Stimulated activated CD8-positive, alpha-beta memory T cell treated with anti-CD3 and anti-CD28 coated beads, Interleukin-4, amount 100 ng/mL, for 24 hours (primary cell): ENCODE measurements at regions not wholly inside any gene's neighbourhood (a gene's known extent, or its start where the extent isn't known, plus 50 kb on each side); places are given as distances from the start of the nearest gene placed in this dataset.

Experiments
- DNase-seq: peaks from one replicate; pipeline ENCODE4 v3.0.0-alpha.2; 2020; ENCODE audit warnings: low read depth

DNA sequence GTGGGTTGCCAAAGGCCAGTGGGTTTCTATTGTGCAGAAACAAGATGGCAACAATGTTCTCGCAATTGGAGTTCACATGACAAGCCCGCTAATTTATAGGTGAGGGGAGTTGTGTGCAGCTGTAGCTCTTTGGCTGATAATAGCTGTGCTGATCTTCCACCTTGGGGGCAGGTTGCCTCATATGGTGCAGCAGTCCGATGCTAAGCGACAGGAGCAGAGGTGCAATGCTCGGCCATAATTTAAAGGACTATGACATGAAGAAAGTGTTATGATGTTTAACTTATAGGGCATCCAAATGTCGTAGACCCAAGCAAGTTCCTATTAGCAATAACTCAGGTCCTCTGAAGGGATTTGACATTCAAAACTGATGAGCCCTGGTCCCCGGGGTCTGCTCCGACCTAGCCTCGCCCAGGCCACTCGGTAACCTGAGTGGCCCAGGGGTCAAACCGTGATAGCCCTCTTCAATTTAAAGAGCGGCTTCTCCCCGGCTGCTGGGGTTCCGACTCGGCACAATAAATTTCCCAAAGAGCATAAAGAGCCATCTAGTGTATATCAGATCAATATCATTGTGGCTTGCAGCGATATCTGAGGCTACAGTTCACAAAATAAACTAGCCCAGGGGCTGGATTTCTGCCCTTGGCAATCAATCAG lies 724.0 kb downstream of the IRX1 start:
- DNase-seq, result no peak

DNA sequence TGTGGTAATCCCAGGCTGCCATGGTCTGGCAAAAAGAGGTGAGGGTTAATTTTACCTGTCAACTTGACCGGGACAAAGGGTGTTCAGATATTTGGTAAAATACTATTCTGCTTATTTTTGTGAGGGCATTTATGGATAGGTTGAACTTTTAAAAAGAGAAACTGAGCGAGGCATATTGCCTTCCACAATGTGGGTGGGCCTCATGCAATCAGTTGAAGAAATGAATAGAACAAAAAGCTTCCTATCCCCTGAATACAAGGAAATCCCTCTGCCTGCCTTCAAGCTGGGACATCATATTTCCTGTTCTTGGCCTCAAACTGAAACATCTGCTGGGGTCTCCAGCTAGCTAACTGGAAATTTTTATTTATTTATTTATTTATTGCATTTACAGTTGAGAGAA lies 734.7 kb downstream of the IRX1 start:
- DNase-seq, result no peak

DNA sequence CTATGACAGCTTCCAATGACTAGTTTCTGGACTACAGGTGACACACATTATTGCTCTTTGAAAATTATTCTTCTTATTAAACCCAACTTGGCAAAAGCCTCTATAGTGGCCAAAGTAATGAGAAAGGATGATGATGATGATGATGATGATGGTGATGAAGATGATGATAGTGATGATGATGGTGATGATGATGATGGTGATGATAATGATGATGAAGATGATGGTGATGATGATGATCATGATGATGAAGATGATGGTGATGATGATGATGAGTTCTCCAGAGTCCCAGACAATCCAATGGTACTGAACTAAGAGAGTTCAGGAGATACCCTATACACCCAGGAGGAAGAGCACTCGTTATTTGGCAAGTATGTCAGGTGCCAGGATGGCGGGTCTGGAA lies 739.4 kb downstream of the IRX1 start:
- no peak for DNase-seq

DNA sequence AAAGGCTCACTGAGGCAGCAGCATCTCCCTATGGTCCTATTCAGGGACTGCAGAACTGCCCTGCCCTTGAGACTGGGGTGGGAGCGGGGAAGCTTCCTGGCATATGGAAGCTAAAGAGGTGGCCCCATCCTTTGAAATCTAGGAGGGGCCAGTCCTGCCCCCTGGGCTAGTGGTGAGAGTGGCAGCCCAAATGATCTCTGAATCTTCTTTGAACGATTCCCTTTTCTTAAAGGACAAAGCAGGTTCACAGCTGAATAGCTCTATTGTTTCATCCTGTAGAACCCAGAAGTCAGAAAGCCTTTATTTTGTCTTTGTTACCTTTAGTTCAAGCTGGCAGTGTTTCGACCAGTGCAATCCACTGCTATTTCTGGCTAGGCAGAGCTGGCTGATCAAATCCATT lies 741.9 kb downstream of the IRX1 start:
- DNase-seq, result no peak

DNA sequence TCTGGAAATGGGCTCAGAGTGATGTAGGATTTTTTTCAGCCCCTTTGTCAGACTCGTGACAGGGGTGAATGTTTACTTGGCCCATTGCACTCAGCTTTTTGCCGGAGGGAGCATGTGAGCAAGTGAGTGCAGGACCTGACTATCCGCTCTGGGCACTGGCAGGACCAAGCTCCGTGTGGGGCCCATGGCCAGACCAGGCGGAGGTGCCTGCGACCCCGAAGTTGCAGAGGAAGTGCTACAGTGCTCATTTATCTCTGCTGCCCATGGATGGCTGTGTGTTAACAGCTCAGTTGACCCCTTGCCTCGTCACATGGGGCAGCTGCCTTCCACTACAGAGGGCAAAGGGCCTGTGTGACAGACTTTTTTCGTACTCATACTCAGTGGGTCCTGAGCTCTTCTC lies 744.3 kb downstream of the IRX1 start:
- no peak for DNase-seq

DNA sequence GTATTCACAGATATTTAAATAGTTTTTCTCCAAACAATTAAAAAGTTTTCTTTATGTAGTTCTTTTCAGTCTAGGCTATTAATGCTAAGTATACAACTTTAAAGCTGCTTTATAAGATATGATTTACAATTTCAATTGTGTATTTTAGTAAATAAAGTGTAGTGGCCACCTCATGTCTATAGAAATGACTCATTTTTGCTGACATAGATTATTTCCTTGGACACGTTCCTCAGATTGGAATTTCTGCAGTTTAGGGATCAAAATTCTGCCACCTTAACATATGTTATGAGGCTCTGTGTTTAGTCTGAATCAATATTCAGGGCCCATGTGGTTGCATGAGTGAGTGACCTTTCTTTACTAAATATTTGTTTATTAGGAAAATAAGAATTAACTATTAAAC lies 750.2 kb downstream of the IRX1 start:
- no peak for DNase-seq

DNA sequence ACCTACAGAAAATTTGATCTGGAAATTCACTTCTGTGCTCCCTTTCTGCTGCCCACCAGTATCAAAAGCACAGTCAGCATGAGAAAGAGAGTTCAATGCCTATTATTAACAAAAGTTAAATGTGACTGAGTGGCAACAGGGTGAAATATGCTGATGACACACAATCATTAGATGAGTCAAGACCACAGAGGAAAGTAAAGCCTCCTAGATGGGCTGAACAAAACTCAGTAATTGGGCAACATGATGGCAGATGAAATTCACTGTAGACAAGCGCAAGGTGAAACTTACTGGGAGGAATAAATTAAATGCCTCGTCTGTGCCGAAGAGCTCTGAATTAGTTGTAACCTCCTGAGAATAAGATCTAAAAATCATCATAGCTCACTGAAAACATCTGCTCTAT lies 752.8 kb downstream of the IRX1 start:
- DNase-seq, result no peak

DNA sequence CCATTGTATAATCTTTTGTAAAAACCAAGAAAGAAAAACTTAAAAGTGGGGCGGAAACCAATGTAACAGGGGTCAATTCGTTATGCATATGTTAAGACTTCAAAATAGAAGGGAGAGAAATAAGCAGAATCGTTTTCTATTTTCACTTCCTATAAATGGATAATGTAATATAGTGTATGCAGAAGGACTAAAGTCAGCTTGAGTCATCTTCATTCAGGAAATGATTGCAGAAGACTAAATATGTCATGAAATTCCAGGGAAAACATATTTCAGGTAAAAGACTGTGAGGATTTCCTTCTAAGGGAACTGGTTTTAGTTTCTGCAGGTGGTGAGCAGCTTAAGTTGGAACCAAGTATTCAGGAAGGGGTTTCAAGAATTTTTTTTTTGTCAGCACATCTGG lies 753.3 kb downstream of the IRX1 start:
- DNase-seq, result no peak

DNA sequence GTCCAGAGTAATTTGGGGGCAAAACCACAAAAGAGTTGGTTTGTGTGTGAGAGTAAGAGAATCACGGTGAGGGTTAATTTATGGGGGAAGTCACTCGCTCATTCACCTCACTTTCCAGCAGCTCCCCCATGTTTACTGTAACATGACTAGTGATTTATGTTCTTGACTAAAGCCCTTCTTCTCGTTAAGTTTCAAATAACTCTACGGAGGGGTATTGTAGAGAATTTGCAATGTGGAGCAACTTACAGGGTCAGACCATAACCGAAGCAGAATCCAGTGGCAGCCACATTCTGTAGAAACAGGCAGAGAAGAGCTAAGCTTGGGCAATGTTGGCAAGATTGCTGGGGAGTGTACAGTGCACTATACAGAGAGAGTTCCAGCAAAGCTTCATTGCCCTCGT lies 760.6 kb downstream of the IRX1 start:
- DNase-seq, result no peak

DNA sequence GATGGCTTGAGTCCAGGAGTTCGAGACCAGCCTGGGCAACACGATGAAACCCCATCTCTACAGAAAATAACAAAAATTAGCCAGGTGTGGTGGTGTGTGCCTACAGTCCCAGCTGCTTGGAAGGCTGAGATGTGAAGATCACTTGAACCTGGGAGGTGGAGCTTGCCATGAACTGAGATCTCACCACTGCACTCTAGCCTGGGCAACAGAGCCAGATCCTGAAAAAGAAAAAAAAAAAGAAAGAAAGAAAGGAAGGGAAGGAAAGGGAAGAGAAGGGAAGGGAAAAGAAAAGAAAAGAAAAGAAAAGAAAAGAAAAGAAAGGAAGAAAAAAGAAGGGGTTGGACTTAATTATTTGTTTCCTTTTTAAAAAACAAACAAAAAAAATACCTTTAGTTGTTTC lies 764.2 kb downstream of the IRX1 start:
- DNase-seq, result no peak

DNA sequence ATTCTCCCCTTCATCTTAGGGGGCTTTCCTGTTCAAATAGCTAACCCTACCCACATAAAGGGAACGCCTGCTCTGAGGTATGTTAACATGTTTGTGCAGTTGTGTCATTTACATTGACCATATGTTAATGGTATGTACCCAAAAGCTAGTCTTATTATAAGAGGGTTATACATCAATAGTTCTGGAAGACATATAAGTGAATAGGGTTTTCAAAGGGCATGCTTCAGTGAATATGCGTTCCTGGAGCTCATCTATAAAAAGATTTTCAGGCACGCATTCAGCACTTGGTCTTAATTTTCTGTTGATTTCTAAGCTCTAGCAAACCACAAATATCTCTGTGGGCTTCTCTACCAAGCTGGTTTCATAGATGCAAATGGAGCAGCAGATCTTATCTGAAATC lies 766.1 kb downstream of the IRX1 start:
- no peak for DNase-seq

DNA sequence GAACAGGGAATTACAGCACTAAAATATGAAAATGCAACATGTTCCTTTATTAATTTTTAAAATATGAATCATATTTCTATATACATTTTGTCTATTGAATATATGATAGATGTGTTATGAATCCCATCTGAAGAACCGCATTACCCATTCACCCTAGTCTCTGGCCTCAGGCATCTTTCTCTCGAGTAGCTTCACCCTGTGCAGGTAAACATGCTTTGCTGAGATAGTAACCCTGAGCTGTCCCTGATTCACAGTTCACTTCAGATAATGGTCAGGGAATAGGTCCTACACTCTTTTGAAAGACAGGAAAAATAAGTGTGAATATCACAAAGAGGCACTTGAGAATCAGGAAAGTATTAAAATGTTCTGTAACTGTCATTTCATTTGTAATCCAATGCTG lies 766.8 kb downstream of the IRX1 start:
- DNase-seq, result no peak

DNA sequence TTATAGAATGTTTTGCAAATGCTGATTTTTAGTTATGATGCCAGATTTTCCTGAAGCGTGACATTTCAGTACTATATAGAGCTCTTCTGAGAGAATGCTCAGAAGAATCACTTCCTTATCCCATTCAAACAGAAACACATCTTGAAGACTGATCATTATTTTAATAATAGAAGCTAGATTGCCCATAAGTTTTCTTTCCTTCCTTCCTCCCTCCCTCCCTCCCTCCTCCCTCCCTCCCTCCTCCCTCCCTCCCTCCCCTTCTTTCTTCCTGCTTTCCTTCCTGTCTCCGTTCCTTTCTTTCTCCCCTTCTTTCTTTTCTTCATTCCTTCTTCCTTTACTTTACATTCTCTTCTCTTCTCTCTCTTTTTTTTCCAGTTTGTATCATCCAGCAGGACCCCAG lies 767.4 kb downstream of the IRX1 start:
- DNase-seq, result no peak

DNA sequence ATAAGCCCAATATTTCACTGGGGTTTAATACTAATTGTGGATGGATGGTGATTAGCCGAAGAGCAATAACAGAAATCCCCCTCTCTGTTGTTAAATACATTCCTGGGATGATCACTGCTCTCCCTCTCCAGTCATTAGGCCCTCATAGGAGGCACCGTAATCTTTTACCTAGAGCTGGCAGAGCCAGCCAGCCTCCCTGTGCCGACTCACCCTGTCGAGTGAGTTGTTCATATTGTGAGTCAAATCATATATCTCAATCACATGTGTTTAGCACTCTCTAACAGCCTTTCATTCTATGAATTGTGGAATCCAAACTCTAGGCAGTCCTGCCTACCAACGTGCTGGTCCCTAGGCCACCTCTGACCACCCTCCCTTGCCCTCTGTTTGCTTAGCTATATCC lies 771.0 kb downstream of the IRX1 start:
- no peak for DNase-seq

DNA sequence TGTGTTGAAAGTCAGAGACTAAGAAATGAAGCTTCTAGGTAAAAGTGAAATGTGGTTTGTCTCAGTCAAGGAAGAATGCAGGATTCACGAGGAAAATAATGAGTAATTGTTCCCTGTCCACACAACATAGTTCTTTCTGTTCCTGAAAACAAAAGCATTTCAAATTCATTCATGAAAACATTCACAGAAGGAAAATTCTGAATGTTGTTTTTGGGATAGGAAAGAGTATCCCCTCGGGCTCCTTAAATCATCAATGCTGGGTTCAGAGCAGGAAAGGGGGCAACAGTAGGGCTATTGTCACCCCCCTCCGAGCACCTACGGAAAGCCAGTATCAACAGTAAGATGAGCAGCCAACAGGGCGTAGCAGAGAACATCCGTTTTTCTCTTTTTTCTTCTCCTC lies 769.9 kb upstream of the ADAMTS16 start:
- no peak for DNase-seq

DNA sequence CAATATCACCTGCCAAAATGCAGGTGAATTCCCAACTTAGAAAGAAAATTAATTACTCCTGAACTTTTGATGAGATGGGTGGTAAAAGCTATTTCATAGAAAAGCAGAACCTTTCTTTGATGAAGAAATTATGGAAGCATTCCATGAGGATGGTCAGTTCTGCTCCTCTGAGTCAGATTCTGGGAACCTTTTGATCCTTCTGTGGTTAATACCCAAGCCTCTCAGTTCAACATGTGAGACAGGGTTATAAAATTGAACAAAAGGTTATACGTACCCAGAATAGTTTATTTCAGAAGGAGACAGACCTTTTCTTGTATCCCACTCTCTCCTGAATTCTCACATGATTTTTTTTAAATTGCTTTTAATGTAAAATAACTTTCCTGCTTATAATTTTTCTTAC lies 767.6 kb upstream of the ADAMTS16 start:
- no peak for DNase-seq

DNA sequence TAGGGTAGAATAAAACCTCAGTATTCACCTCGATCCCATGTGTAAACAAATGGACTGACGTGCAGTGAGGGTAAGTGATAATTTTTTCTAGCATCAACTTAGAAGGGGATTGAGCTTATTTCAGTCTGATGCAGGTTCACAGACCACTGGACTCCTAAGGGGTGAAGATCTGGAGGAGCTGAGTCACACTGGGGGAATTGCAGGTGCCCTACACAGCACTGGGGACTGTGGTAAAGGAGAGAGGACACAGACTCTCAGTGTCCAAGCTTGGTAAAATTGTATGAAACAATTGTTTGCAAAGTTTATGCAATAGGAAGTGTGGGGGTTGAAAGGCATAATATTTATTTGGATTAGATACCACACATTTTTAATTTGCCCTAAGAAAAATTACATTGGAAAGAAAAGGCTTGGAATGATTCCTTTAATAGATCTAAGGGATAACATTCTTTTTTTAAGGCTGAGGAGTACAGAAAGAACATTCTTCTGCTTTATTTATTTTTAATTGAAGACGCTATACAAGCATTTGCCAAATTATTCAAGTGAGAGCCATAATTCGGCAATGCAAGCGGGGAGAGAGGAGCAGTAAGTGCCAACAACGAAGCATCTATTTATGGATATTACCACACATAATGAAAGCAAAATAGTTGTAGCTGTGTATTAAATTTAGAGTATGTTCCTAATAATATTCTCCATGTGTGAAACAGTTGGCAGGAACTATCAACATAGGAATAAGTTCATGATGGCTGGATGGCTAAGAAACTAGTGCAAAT lies 766.9 kb upstream of the ADAMTS16 start:
- DNase-seq, result no peak

DNA sequence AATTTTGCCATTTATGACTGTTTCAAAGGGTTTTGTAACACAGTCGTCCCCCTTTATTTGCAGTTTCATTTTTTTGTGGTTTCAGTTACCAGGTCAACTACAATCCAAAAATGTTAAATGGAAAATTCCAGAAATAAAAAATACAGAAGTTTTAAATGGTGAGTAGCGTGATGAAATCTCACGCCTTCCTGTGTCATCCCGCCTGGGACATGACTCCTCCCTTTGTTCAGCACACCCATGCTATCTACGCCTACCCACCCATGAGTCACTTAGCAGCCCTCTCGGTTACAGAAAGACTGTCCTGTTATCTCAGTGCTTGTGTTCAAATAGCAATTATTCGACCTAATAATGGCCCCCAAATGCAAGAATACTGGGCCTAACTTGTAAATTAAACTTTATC lies 765.3 kb upstream of the ADAMTS16 start:
- no peak for DNase-seq

DNA sequence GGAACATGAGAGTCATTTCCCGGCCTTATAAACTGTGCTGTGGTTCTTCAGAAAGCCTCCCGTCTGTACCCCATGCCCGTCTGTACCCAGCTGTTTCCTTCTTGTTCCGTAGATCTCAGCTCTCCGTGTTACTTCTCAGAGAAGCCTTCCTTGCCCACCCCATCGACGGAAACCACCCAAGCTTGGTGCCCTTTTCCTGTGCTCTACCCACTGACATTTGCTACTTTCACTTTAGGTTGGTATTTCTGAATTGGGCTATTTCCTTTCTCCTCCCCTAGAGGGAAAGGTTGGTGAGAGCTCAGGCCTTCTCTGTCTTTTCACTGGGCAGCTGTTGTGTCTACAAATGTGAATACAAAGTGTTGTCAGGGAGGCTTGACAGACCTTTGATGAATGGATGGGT lies 764.5 kb upstream of the ADAMTS16 start:
- no peak for DNase-seq

DNA sequence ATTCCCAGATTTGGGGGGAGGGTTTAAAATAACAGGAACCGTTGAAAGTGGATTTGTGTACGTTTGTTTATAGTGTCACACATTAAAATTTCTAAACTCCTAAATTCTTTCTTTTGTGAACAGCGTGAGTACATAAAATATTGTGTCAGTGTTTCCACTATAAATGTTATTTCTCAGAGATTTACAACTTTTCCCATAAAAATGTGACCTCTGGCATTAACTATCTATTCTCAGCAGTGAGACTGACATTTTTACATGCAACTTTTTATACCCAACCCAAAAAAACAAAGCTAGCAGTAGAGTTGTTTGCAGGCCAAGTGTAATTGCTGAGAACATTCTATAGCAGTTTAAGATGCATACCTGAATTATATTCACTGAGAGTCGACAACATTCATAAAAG lies 757.0 kb upstream of the ADAMTS16 start:
- DNase-seq, result no peak

DNA sequence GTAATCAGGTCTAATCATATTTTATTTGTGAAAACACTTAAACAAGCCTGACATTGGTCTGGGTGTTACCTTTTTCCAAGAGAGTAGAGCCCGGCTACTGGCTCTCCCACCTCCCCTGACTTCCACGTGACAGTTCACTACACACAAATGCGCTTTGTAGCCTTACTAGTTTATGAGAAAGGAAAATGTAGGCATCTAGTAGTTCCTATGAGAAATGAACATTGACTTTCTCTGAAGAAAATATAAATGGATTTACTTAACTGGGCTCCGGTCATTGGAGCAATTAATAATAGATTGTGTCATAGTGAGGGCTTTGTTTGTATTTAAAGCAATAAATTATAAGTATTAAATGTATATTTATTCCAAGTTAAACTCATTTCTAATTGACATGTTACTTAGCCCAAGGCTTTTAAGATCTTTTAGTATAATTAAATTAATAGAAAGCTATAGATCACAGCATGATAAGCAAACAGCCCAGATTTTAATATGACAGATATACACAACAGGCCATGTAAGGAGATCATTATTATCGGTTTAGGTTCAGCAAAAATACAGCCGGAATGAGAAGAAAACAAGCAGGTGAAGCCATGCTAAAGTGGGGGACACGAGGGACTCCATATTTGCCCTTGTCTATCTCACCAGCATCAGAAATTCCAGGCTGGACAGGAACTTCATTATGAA lies 756.5 kb upstream of the ADAMTS16 start:
- no peak for DNase-seq

DNA sequence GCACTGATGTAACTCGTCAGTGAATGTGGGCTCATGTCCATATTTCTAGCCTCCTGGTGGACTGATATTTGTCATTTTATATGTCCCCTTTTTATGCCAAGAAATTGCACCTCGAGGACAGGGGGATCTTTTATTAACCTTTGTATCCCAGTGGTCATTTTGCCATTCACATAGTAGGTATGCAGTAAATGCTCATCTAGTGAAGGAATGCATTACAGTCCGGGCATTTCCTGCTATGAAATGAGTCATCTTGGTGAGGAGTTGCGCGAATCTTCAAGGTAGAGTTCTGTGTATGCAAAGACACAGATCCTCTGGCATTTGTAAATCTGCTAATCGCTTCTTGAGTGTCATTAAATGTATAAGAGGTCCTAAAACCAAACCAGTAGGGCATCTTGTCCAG lies 755.5 kb upstream of the ADAMTS16 start:
- no peak for DNase-seq

DNA sequence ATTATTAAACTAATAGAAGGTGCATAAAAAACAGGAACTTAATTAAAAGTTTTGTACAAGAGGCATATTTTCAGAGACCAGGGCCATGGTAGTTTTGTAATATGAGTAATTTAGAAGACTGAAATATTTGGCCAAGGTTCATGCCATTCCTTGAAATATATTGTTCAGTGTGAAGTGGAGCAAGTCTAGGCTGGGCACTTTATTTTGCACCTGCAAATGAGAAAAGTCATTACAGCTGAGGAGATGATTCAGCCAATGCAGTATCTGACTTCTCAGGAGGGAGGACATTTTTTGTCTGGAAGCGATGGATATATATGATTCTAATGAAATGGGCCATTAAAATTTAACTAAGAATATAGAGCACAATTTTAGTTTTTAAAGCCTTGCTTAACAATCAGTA lies 754.0 kb upstream of the ADAMTS16 start:
- no peak for DNase-seq

DNA sequence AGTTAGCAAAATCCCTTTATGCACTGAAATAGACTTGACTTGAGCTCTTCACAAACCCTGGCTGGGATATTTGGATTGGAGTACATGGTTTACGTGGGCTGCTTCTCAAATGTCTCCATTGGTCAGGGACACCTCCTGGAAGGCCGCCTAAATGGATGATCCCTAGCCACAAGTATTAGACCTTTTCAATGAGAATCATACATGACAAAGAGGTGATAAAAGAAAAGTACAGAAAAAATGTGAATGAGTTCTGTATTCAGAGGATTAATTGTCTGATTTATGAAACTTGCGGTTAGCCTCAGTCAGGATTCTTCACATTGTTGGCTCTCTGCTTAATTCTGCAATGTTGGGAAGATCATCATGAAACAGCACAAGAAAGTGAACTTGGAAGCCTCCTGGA lies 752.8 kb upstream of the ADAMTS16 start:
- no peak for DNase-seq
